Natural killer cell (primary cell): ENCODE measurements at regions not wholly inside any gene's neighbourhood (a gene's known extent, or its start where the extent isn't known, plus 50 kb on each side); places are given as distances from the start of the nearest gene placed in this dataset.

Source experiments
- ATAC-seq, 3 donors: fragments of 150-1000 bp in 2 of 3; fragments of 200-7000 bp in 1 of 3; cut with Tn5 transposase; 1 replicate in 1 of 3; 2 replicates in 2 of 3; pipeline ENCODE4 v1.10.0; 2021; ENCODE audit warnings: mild to moderate bottlenecking in 2 of 3, moderate library complexity in 2 of 3
- DNase-seq, 2 donors: peaks; one replicate each; pipeline versions ENCODE4 v3.0.0 to v3.0.0-alpha.2; 2013 to 2021; ENCODE audit warnings: mixed read lengths in 1 of 2
- H3K27ac ChIP-seq: one replicate; pipeline ENCODE4 v1.5.1; 2013; ENCODE audit warnings: mild to moderate bottlenecking, low read length
- H3K27me3 ChIP-seq: one replicate; pipeline ENCODE4 v1.6.1; 2013; ENCODE audit warnings: low read length; ENCODE audit not compliant: control insufficient read depth, insufficient read depth
- H3K36me3 ChIP-seq: one replicate; pipeline ENCODE4 v1.6.1; 2013; ENCODE audit warnings: low read length; ENCODE audit not compliant: control insufficient read depth, insufficient read depth
- H3K4me1 ChIP-seq: one replicate; pipeline ENCODE4 v1.6.1; 2013; ENCODE audit warnings: low read length; ENCODE audit not compliant: control insufficient read depth, insufficient read depth
- H3K4me3 ChIP-seq: one replicate; pipeline ENCODE4 v1.5.1; 2013; ENCODE audit warnings: low read length
- H3K9me3 ChIP-seq: one replicate; pipeline ENCODE4 v1.6.1; 2013; ENCODE audit warnings: low read length; ENCODE audit not compliant: control insufficient read depth, insufficient read depth
- H3K27ac Mint-ChIP-seq, 2 donors: one replicate each; pipeline ENCODE4 v1.8.0; 2022; ENCODE audit warnings: mild to moderate bottlenecking in 2 of 2, mixed read lengths in 2 of 2, moderate library complexity in 1 of 2
- H3K27me3 Mint-ChIP-seq, 2 donors: one replicate each; pipeline ENCODE4 v1.8.0; 2022; ENCODE audit warnings: low read depth in 2 of 2, mixed read lengths in 2 of 2
- H3K36me3 Mint-ChIP-seq: one replicate; pipeline ENCODE4 v1.8.0; 2022; ENCODE audit warnings: mixed read lengths
- H3K4me1 Mint-ChIP-seq, 2 donors: one replicate each; pipeline ENCODE4 v1.8.0; 2022; ENCODE audit warnings: mixed read lengths in 2 of 2
- H3K4me3 Mint-ChIP-seq: one replicate; pipeline ENCODE4 v1.8.0; 2022; ENCODE audit warnings: mild to moderate bottlenecking, moderate library complexity, mixed read lengths
- H3K9me3 Mint-ChIP-seq, 2 donors: one replicate each; pipeline ENCODE4 v1.8.0; 2022; ENCODE audit warnings: mixed read lengths in 2 of 2
- WGBS: methylation state at CpG from one replicate; pipeline ENCODE4 v1.1.7; 2013; ENCODE audit warnings: missing lambda C conversion rate; ENCODE audit not compliant: insufficient coverage; 5-methylcytosine and 5-hydroxymethylcytosine counted together
- intact Hi-C: fragments of 100-400 bp; cut with micrococcal nuclease; formaldehyde crosslinking; loops from one replicate; pipeline ENCODE4 v1.14.2; 2022
- TF ChIP-seq, protein P1 (sequence below): fragments of 200-600 bp; IDR thresholded peaks from one replicate; pipeline ENCODE4 v1.8.0; 2022; ENCODE audit warnings: antibody characterized with exemption

DNA sequence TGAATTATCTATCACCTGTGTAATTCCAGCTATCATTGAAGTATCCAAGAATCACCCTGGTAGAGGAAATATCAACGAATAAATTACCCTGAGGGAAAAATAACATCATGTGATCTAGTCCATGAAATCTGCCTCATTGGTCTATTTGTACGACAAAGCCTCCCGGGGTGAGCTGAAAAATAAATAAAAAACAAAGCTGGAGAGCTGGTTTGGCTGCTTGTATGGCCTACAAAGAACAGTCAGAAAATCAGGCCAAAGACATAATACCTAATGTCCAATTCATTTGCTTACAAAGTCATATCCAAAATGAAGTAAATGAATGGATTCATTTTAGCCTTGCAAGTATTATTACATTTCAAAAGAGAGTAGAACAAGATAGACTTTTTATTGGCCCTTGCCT is 449.9 kb downstream of the KLF12 start:
- Histone ChIP-seq H3K27ac (no peak overlapping the region), H3K4me3 (no peak overlapping the region), H3K27me3 (no peaks in the 10 kb centered on the region), H3K36me3 (peaks cover 8% of the 10 kb centered on the region), H3K4me1 (no peaks in the 10 kb centered on the region), H3K9me3 (no peaks in the 10 kb centered on the region)
- H3K9me3 Mint-ChIP-seq = no peaks in the 10 kb centered on the region
- H3K36me3 Mint-ChIP-seq = peaks cover 10% of the 10 kb centered on the region
- H3K27me3 Mint-ChIP-seq = no peaks in the 10 kb centered on the region
- intact Hi-C loops = no loop called here
- TF ChIP-seq, protein P1, sequence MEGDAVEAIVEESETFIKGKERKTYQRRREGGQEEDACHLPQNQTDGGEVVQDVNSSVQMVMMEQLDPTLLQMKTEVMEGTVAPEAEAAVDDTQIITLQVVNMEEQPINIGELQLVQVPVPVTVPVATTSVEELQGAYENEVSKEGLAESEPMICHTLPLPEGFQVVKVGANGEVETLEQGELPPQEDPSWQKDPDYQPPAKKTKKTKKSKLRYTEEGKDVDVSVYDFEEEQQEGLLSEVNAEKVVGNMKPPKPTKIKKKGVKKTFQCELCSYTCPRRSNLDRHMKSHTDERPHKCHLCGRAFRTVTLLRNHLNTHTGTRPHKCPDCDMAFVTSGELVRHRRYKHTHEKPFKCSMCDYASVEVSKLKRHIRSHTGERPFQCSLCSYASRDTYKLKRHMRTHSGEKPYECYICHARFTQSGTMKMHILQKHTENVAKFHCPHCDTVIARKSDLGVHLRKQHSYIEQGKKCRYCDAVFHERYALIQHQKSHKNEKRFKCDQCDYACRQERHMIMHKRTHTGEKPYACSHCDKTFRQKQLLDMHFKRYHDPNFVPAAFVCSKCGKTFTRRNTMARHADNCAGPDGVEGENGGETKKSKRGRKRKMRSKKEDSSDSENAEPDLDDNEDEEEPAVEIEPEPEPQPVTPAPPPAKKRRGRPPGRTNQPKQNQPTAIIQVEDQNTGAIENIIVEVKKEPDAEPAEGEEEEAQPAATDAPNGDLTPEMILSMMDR = no peak
- H3K4me1 Mint-ChIP-seq = peaks cover 9 to 33% of the 10 kb centered on the region in 2 donors
- H3K27ac Mint-ChIP-seq = peak overlapping the region; percentile 37 to 46
- 96% methylated on average over 3 of the region's 3 CpGs for WGBS
- ATAC-seq (no peak), DNase-seq (no peak)
- no peak overlapping the region for H3K4me3 Mint-ChIP-seq

DNA sequence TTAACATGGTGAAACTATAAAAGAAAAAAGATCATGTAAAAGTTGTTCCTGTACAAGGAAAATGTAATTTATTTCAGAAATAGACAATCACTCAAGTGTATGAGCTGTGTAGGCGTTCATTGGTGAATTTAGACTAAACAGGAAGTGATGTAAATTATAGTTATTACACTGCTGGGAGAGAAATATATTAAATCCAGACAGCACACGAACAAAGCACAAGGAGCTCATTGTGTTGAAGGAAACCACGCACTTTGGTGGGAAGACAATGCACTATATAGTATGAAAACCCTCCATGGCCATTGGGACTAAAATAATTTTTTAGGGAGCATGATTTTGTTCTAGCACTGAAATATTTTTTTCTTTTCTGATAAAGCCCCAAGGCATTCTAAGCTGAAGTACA is 450.5 kb downstream of the KLF12 start:
- WGBS = 93% methylated on average over 3 of the region's 3 CpGs
- Histone ChIP-seq H3K36me3 (peaks cover 5% of the 10 kb centered on the region), H3K9me3 (no peaks in the 10 kb centered on the region), H3K27ac (no peak overlapping the region), H3K27me3 (no peaks in the 10 kb centered on the region), H3K4me3 (no peak overlapping the region), H3K4me1 (no peaks in the 10 kb centered on the region)
- peaks cover 8% of the 10 kb centered on the region for H3K36me3 Mint-ChIP-seq
- DNase-seq = no peak
- H3K27me3 Mint-ChIP-seq = no peaks in the 10 kb centered on the region
- ATAC-seq = no peak
- TF ChIP-seq, protein P1 = no peak
- H3K9me3 Mint-ChIP-seq = no peaks in the 10 kb centered on the region
- peak overlapping the region; percentile 37 to 46 for H3K27ac Mint-ChIP-seq
- intact Hi-C loops = no loop called here
- H3K4me1 Mint-ChIP-seq = peaks cover 6 to 28% of the 10 kb centered on the region in 2 donors
- no peak overlapping the region for H3K4me3 Mint-ChIP-seq

DNA sequence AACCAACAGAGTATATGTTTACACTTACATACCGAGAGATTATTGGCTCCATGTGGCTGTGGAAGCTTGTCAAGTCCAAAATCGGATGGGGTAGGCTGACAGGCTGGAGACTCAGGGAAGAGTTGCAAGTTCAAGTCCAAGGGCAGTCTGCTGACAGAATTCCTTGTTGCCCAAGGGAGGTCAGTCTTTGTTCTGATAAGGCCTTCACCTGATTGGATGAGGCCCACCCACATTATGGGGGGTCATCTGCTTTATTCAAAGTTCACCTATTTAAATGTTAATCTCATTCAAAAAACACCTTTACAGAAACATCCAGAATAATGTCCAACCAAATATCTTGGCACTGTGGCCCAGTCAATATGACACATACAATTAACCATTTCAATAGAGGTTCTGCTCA is 452.4 kb downstream of the KLF12 start:
- no peaks in the 10 kb centered on the region for H3K27me3 Mint-ChIP-seq
- TF ChIP-seq, protein P1 = no peak

DNA sequence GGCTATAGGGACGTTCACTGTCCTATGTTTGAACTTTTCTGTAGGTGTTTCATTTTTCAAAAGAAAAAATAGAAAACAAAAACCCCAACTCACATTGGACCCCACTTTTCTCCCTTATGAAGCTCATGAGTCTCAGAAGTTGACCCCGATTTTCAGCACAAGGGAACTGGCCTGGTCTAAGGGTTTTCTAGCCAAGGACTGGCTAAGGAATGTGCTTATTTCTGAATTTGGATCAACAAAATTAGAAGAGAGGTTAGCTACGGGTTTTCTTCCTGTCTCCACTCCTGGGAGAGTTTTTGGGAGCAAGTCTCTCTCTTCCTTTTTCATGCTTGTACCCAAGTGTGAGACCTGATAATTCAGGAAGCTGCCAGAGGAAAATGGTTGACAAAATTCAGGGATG is 453.2 kb downstream of the KLF12 start:
- Mint-ChIP-seq H3K4me1 (peaks cover 6 to 23% of the 10 kb centered on the region in 2 donors), H3K4me3 (no peak overlapping the region), H3K27ac (peak overlapping the region; percentile 23 to 45), H3K36me3 (peaks cover 8% of the 10 kb centered on the region), H3K27me3 (no peaks in the 10 kb centered on the region), H3K9me3 (no peaks in the 10 kb centered on the region)
- Histone ChIP-seq H3K9me3 (no peaks in the 10 kb centered on the region), H3K27ac (no peak overlapping the region), H3K27me3 (no peaks in the 10 kb centered on the region), H3K4me3 (no peak overlapping the region), H3K36me3 (no peaks in the 10 kb centered on the region), H3K4me1 (no peaks in the 10 kb centered on the region)
- 95% methylated on average over 2 of the region's 3 CpGs for WGBS
- TF ChIP-seq, protein P1 = no peak
- DNase-seq (no peak), ATAC-seq (no peak)
- intact Hi-C loops = no loop called here

More for the DNA sequence above, 452.4 kb downstream of the KLF12 start:
- Mint-ChIP-seq H3K36me3 (peaks cover 8% of the 10 kb centered on the region), H3K9me3 (no peaks in the 10 kb centered on the region), H3K4me3 (no peak overlapping the region), H3K4me1 (peaks cover 6 to 23% of the 10 kb centered on the region in 2 donors), H3K27ac (peak overlapping the region; percentile 23 to 45)
- 93% methylated on average over 2 of the region's 2 CpGs for WGBS
- Histone ChIP-seq H3K4me3 (no peak overlapping the region), H3K27me3 (no peaks in the 10 kb centered on the region), H3K36me3 (no peaks in the 10 kb centered on the region), H3K4me1 (no peaks in the 10 kb centered on the region), H3K27ac (no peak overlapping the region), H3K9me3 (no peaks in the 10 kb centered on the region)
- no peak for DNase-seq
- no peak for ATAC-seq
- intact Hi-C loops = no loop called here
